GM06990 (cell line): ENCODE measurements at regions not wholly inside any gene's neighbourhood (a gene's known extent, or its start where the extent isn't known, plus 50 kb on each side); places are given as distances from the start of the nearest gene placed in this dataset.
"Not testable (repeated sequence)": the region's sequence is repeated elsewhere in the genome, so short reads cannot be mapped to it uniquely, and the experiment has no call there.

Source experiments
- DNase-seq: peaks from one replicate; pipeline ENCODE4 v3.0.0-alpha.2; 2011; ENCODE audit not compliant: insufficient read length; ENCODE audit errors: extremely low read depth
- H3K27me3 ChIP-seq: replicated peaks from 2 replicates; pipeline ENCODE4 v1.6.0; 2011; ENCODE audit warnings: low read length; ENCODE audit not compliant: control insufficient read depth, insufficient read depth
- H3K36me3 ChIP-seq: 2 replicates; pipeline ENCODE4 v1.5.1; 2011; ENCODE audit warnings: low read length; ENCODE audit not compliant: control insufficient read depth, insufficient read depth
- H3K4me3 ChIP-seq: replicated peaks from 2 replicates; pipeline ENCODE4 v1.5.1; 2011; ENCODE audit warnings: low read depth, mild to moderate bottlenecking, control low read depth, low read length
- TF ChIP-seq, protein P1 (sequence below): IDR thresholded peaks from 2 replicates; pipeline ENCODE4 v1.5.1; 2011; ENCODE audit warnings: low read length, control low read depth, mild to moderate bottlenecking, inconsistent platforms; ENCODE audit not compliant: insufficient read depth, poor library complexity, severe bottlenecking

DNA sequence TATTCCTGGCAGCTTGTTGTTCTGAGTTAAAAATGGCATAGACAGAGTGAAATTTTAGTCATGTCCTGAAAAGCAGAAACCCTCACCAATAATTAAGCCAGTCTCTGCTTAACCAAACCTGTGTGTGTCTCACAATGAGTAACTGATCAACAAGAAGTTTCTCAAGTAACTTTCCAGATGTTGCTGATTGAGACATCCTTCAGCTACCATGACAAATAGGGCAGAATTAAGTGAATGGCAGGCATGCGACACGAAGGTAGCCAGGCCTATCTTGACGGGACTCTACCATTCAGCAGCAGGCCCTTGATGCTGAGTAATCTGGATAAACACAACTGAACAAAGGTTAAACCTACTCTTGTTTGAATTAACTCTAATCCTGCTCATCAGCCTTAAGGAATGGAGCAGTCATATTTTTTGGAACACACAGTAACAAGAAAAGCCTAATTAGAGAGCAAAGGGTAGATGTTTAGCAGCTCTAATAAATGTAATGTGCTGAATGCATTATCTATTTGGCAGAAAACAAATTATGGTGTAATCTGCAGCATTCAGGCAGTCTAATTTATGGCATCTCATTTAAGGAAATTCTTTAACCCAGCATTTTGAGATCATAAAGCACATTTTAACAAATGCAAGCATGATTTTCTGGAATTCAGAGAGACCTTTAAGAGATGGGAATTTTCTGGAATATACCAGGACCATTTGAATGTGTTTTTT lies 159.5 kb upstream of the EPHA4 start:
- Histone ChIP-seq H3K4me3 (no peak overlapping the region), H3K27me3 (no peaks in the 10 kb centered on the region), H3K36me3 (no peaks in the 10 kb centered on the region)
- TF ChIP-seq, protein P1, sequence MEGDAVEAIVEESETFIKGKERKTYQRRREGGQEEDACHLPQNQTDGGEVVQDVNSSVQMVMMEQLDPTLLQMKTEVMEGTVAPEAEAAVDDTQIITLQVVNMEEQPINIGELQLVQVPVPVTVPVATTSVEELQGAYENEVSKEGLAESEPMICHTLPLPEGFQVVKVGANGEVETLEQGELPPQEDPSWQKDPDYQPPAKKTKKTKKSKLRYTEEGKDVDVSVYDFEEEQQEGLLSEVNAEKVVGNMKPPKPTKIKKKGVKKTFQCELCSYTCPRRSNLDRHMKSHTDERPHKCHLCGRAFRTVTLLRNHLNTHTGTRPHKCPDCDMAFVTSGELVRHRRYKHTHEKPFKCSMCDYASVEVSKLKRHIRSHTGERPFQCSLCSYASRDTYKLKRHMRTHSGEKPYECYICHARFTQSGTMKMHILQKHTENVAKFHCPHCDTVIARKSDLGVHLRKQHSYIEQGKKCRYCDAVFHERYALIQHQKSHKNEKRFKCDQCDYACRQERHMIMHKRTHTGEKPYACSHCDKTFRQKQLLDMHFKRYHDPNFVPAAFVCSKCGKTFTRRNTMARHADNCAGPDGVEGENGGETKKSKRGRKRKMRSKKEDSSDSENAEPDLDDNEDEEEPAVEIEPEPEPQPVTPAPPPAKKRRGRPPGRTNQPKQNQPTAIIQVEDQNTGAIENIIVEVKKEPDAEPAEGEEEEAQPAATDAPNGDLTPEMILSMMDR: no peak
- no peak for DNase-seq

DNA sequence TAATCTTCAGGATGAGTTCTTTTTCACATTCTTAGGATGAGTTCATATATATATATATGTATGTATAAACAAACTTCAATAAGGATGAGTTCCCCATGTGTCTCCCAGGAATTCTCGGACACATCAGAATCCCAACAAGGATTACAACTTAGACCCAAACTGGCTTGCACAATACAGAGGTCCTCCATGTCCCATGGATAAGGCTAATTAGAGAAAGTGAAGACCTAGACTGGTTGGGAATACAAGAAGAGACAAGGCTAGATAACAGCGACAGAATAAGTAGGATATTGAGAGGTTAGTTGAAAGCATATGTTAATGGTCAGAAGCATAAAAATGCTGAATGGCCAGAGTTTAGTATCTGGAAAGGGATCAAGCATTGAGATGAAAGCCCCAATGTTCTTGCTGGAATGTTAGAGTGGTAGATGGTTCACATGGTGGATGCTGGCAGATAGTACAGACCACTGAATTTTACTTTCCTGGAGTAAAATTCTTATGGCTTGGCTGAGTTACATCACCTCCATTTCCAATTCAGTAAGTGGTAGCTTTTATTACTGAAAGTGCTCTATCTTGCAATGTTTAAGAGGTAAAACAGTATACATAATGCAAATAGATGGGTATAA lies 154.9 kb upstream of the EPHA4 start:
- no peak for DNase-seq
- H3K36me3 ChIP-seq: no peaks in the 10 kb centered on the region
- no peak overlapping the region for H3K4me3 ChIP-seq
- TF ChIP-seq, protein P1: no peak
- no peaks in the 10 kb centered on the region for H3K27me3 ChIP-seq

DNA sequence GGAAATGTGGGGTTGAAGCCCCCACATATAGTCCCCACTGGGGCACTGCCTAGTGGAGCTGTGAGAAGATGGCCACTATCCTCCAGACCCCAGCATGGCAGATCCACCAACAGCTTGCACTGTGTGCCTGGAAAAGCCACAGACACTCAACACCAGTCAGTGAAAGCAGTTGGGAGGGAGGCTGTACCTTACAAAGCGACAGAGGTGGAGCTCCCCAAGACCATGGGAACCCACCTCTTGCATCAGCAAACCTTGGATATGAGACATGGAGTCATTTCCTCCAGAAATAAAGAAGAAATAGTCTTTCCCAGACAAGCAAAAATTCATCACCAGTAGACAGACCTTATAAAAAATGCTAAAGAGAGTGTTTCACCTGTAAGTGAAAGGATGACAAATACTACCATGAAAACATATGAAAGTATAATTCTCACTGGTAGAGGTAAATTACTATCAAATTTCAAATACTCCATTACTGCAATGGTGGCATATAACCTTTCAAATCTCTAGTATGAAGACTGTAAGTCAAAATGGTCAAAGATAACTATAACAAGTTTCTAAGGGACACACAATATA lies 152.6 kb upstream of the EPHA4 start:
- no peak for DNase-seq
- TF ChIP-seq, protein P1: no peak
- Histone ChIP-seq H3K36me3 (no peaks in the 10 kb centered on the region), H3K27me3 (no peaks in the 10 kb centered on the region), H3K4me3 (no peak overlapping the region)

DNA sequence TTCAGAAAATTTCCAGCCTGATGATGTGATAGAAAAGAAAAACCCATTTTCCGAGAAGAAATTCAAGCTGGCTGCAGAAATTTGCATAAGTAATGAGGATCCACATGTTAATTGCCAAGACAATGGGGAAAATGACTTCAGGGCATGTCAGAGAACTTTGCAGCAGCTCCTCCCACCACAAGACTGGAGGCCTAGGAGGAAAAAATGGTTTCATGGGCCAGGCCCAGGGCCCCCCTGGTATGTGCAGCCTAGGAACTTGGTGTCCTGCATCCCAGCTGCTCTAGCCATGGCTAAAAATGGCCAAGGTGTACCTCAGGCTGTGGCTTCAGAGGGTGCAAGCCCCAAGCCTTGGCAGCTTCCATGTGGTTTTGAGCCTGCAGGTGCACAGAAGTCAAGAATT lies 152.0 kb upstream of the EPHA4 start:
- H3K27me3 ChIP-seq, DNase-seq, H3K4me3 ChIP-seq, H3K36me3 ChIP-seq: not testable (repeated sequence)

DNA sequence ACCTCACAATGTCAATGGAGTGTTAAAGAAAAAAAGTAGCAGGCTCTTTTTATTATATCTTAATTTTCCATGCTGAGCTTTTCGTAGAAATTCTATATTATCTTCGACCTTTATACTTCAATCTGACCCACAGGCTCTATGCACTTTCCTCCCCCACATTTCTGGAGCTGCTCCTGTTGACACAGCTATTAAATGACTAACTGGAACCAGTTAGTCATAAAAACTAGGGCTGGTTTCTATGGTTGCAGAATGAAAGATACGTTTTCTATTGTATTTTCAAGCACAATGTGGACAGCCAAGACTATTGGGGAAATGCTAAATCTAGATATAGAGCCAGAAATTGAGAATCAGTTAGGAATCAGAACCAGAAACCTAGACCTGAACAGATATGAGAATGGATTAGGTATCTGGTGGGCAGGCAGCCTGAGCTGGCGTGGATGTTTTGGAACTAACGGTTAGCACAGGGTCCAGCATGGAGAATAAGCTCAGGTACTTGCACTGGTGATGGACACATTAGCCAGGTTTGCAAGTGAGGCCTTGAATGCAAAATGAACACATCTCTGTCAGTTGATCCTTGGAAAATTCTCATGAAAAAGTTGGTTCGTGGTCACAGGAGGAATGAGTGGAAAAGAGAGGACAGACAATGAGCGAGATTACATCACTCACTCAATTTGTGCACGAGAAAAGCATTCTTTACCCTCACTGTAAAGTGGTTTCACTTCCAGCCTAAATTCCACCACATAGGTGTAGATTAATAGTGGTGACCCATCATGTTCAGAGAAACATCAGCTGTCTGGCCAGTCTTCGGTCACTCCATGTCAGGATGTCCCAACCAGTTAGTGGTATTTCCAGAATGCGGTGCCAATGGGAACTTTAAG lies 144.6 kb upstream of the EPHA4 start:
- no peak for DNase-seq
- no peaks in the 10 kb centered on the region for H3K27me3 ChIP-seq
- no peak overlapping the region for H3K4me3 ChIP-seq
- H3K36me3 ChIP-seq: no peaks in the 10 kb centered on the region
- TF ChIP-seq, protein P1: no peak
